ENCODE measurements at regions not wholly inside any gene's neighbourhood (a gene's known extent, or its start where the extent isn't known, plus 50 kb on each side); places are given as distances from the start of the nearest gene placed in this dataset.
"Not testable (repeated sequence)": the region's sequence is repeated elsewhere in the genome, so short reads cannot be mapped to it uniquely, and the experiment has no call there.

GRCh38 chr9:95573463-95573862 lies 56.7 kb upstream of the PTCH1 start:
- DNase-seq, result no peak

DNA sequence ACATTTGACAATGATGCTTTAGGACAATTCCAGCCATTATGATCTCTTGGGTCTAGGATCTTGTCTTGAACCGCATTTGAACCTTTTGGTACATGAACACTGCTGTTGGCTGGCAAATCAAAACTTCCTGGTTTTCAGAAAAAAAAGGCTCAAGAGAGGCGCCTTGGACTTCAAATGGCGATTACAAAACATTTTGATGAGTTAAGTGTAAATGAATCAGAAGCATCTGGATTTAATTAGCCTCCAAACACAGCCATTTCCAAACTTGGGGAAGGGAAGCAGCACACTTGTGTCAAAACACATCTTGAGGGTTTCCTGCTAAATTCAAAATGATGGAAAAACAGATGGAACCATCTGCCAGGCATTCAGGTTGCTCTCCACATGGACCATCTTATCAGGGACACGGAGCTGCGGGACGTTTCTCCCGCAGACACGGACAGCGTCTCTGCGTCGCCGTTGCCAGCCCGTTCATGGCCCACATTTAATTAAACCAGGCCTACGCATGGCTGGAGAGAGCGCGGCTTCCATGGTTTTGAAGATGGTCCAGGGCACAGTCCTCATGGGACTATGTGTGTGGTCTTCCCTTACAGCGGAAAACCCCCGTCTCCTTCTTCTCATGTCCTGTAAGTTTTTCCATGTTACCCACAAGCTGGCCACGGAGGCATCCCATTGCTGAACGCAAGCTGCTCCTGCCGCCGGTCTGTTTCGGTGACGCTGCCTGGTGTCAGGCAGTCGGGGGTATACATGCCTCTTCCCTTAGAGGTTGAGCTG lies 55.8 kb upstream of the PTCH1 start:
- no peak for DNase-seq

DNA sequence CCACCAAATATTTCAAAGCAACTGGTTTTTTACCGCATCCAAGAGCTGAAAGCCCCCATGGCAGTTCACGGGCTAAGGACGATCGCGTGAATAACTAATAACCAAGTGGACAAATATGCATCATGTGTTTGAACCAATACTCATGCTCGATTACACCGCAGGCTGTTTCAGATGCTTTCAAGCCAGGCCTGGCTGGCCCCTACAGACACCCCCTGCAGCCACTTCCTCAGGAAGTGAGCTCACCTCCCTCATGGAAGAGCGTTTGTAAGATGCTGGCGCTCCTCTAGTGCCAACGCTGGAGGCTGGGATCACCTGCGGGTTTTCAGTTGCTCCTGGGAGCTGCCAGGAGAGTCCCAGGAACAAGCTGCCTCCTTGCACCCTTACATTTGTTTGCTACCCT lies 53.9 kb upstream of the PTCH1 start:
- no peak for DNase-seq

- DNase-seq, result no peak
Observed at GRCh38 chr9:95570150-95570549, 53.4 kb upstream of the PTCH1 start.

- DNase-seq, result not testable (repeated sequence)
Observed at GRCh38 chr9:95568735-95569134, 52.0 kb upstream of the PTCH1 start.
